ENCODE measurements at regions not wholly inside any gene's neighbourhood (a gene's known extent, or its start where the extent isn't known, plus 50 kb on each side); places are given as distances from the start of the nearest gene placed in this dataset.

DNA sequence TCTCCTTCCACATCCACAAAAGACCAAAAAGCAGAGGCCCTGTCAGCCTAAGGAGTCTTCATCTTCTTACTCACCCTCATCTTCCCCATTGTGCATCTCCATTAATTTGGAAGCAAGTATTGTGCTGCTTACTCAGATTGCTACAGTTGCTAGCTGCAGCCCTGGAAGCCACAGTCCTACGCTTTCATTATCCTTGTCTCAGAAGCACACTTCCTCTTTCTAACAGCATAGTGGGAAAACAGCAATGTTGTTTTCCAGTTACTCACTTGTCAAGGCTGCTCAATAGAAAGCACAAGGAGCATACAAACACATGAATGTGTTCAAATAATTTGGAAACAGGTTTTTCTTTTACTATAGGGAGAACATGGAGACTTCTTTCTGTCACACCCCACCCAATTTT, 76.6 kb upstream of the RBM24 start:
- DNase-seq (ENCODE audit: low spot score in 2 of 2, unreplicated experiment in 2 of 2) = no peak
- no peak overlapping the region for H3K27ac Mint-ChIP-seq
- no peak overlapping the region for H3K4me3 Mint-ChIP-seq
- H3K36me3 Mint-ChIP-seq = no peaks in the 10 kb centered on the region
- peaks cover 4% of the 10 kb centered on the region for H3K9me3 Mint-ChIP-seq
- peaks cover 8% of the 10 kb centered on the region for H3K27me3 Mint-ChIP-seq (ENCODE audit: low read depth)
- H3K4me1 Mint-ChIP-seq = peaks cover 6% of the 10 kb centered on the region
- TF ChIP-seq, protein P1, sequence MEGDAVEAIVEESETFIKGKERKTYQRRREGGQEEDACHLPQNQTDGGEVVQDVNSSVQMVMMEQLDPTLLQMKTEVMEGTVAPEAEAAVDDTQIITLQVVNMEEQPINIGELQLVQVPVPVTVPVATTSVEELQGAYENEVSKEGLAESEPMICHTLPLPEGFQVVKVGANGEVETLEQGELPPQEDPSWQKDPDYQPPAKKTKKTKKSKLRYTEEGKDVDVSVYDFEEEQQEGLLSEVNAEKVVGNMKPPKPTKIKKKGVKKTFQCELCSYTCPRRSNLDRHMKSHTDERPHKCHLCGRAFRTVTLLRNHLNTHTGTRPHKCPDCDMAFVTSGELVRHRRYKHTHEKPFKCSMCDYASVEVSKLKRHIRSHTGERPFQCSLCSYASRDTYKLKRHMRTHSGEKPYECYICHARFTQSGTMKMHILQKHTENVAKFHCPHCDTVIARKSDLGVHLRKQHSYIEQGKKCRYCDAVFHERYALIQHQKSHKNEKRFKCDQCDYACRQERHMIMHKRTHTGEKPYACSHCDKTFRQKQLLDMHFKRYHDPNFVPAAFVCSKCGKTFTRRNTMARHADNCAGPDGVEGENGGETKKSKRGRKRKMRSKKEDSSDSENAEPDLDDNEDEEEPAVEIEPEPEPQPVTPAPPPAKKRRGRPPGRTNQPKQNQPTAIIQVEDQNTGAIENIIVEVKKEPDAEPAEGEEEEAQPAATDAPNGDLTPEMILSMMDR (IDR thresholded peaks at IDR 0.05; ENCODE audit: unreplicated experiment) = no peak

DNA sequence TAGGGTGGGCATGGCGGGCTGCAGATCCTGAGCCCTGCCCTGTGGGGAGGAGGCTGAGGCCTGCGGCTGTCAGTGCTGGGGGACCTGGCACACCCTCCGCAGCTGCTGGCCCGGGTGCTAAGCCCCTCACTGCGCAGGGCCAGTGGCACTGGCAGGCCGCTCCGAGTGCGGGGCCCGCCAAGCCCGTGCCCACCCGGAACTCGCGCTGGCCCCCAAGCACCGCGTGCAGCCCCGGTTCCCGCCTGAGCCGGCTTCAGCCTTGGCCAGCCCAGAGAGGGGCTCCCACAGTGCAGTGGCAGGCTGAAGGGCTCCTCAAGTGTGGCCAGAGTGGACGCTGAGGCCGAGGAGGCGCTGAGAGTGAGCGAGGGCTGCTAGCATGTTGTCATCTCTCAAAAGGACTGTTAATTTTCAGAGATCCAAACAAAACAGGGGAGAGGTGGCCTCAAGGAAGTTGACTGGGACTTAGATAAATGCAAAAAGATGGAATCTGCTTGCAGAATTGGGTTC, 74.5 kb upstream of the RBM24 start:
- H3K27me3 Mint-ChIP-seq (ENCODE audit: low read depth) = no peaks in the 10 kb centered on the region
- DNase-seq (ENCODE audit: low spot score in 2 of 2, unreplicated experiment in 2 of 2) = no peak
- H3K27ac Mint-ChIP-seq = no peak overlapping the region
- no peaks in the 10 kb centered on the region for H3K36me3 Mint-ChIP-seq
- peaks cover 8% of the 10 kb centered on the region for H3K9me3 Mint-ChIP-seq
- H3K4me3 Mint-ChIP-seq = no peak overlapping the region
- peaks cover 6% of the 10 kb centered on the region for H3K4me1 Mint-ChIP-seq
- TF ChIP-seq, protein P1 (IDR thresholded peaks at IDR 0.05; ENCODE audit: unreplicated experiment) = no peak

DNA sequence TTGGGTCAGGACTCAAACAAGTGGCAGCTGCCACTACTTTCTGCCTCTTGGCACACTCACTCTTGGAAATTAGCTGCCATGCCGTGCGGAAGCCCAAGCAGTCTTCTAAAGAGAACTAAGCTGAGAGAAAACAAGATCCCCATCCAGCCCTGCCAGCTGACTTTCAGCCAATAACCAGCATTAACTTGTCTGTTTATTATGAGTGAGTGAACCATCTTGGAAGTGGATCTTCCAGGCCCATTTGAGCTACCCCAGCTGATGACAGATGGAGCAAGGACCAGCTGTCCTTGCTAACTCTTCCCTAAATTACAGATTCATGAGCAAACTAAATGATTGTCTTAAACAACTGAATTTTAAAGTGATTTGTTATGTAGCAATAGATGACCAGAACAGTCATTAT, 73.9 kb upstream of the RBM24 start:
- peaks cover 8% of the 10 kb centered on the region for H3K9me3 Mint-ChIP-seq
- H3K27ac Mint-ChIP-seq = no peak overlapping the region
- TF ChIP-seq, protein P1 (IDR thresholded peaks at IDR 0.05; ENCODE audit: unreplicated experiment) = no peak
- no peak overlapping the region for H3K4me3 Mint-ChIP-seq
- DNase-seq (ENCODE audit: low spot score in 2 of 2, unreplicated experiment in 2 of 2) = no peak
- peaks cover 6% of the 10 kb centered on the region for H3K4me1 Mint-ChIP-seq
- no peaks in the 10 kb centered on the region for H3K36me3 Mint-ChIP-seq
- H3K27me3 Mint-ChIP-seq (ENCODE audit: low read depth) = no peaks in the 10 kb centered on the region

DNA sequence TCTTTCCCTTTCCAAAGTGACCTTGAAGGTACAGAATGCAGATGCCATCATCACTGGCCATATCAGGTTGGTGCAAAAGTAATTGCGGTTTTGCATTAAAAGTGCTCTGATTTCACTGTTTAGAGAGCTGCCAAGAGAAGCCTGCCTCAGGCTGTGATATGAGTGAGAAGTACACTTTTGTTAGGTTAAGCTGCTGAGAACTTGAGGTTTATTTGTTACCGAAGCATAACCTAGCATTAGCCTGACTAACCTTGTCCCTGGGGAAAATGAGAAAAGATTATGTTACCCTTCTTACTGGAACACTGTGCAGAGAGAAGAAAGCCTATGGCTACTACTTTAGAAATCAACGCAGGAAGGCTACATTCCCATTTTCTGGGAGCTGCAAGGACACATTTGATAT, 70.5 kb upstream of the RBM24 start:
- no peaks in the 10 kb centered on the region for H3K36me3 Mint-ChIP-seq
- TF ChIP-seq, protein P1 (IDR thresholded peaks at IDR 0.05; ENCODE audit: unreplicated experiment) = no peak
- H3K27ac Mint-ChIP-seq = no peak overlapping the region
- H3K4me1 Mint-ChIP-seq = peaks cover 13% of the 10 kb centered on the region
- H3K4me3 Mint-ChIP-seq = no peak overlapping the region
- peaks cover 8% of the 10 kb centered on the region for H3K9me3 Mint-ChIP-seq
- H3K27me3 Mint-ChIP-seq (ENCODE audit: low read depth) = no peaks in the 10 kb centered on the region
- DNase-seq (ENCODE audit: low spot score in 2 of 2, unreplicated experiment in 2 of 2) = no peak

DNA sequence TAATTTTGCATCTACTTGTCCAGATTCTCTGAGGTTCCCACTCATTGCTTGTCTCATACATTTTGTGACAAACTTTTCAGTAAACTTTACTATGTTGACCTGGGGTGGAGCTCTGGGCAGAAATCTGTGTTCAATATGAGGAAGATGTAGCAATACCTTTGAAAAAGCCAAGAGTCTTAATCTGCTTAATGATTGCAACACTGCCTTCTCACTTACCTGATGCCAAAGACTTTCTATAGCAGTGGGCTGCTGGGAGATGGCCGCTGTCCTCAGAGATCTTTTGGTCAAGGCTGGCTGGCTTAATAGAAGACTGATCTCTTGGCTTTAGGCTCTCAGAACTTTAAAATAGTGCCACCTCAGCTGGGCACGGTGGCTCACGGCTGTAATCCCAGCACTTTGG, 70.1 kb upstream of the RBM24 start:
- peaks cover 13% of the 10 kb centered on the region for H3K4me1 Mint-ChIP-seq
- H3K36me3 Mint-ChIP-seq = peaks cover under 1% of the 10 kb centered on the region
- no peaks in the 10 kb centered on the region for H3K27me3 Mint-ChIP-seq (ENCODE audit: low read depth)
- H3K4me3 Mint-ChIP-seq = no peak overlapping the region
- TF ChIP-seq, protein P1 (IDR thresholded peaks at IDR 0.05; ENCODE audit: unreplicated experiment) = no peak
- no peak for DNase-seq (ENCODE audit: low spot score in 2 of 2, unreplicated experiment in 2 of 2)
- peaks cover 9% of the 10 kb centered on the region for H3K9me3 Mint-ChIP-seq
- no peak overlapping the region for H3K27ac Mint-ChIP-seq

Measured in mesothelial cell of epicardium (in vitro differentiated cells).